OCI-LY1 (cell line): ENCODE measurements at regions not wholly inside any gene's neighbourhood (a gene's known extent, or its start where the extent isn't known, plus 50 kb on each side); places are given as distances from the start of the nearest gene placed in this dataset.

Experiments used
- H2AFZ ChIP-seq: fragments of 200-600 bp; sonication (generic), shearing (Covaris generic); 2 replicates; pipeline ENCODE4 v1.6.0; 2014; ENCODE audit warnings: antibody characterized with exemption, mild to moderate bottlenecking, low read length
- H3F3A ChIP-seq: fragments of 200-600 bp; sonication (generic), shearing (Covaris generic); 2 replicates; pipeline ENCODE4 v1.6.0; 2014; ENCODE audit warnings: mild to moderate bottlenecking, antibody characterized with exemption, low read length, moderate library complexity; ENCODE audit not compliant: insufficient read depth
- H3K27ac ChIP-seq: fragments of 200-600 bp; sonication (generic); 2 replicates; pipeline ENCODE4 v1.5.1; 2014; ENCODE audit warnings: low read length, mixed run types, mild to moderate bottlenecking, low read depth; ENCODE audit not compliant: poor library complexity, severe bottlenecking
- H3K27me3 ChIP-seq: fragments of 200-600 bp; sonication (generic); 2 replicates; pipeline ENCODE4 v1.6.0; 2014; ENCODE audit warnings: antibody characterized with exemption, mild to moderate bottlenecking, low read length, moderate library complexity; ENCODE audit not compliant: insufficient read depth
- H3K36me3 ChIP-seq: fragments of 200-600 bp; sonication (generic); 2 replicates; pipeline ENCODE4 v1.6.1; 2014; ENCODE audit warnings: mild to moderate bottlenecking, antibody characterized with exemption, low read length, moderate library complexity, mixed read lengths; ENCODE audit not compliant: insufficient read depth
- H3K4me1 ChIP-seq: fragments of 200-600 bp; sonication (generic); 2 replicates; pipeline ENCODE4 v1.5.1; 2014; ENCODE audit warnings: mild to moderate bottlenecking, low read length, moderate library complexity; ENCODE audit not compliant: insufficient read depth, severe bottlenecking
- H3K4me2 ChIP-seq: fragments of 200-600 bp; sonication (generic), shearing (Covaris generic); 2 replicates; pipeline ENCODE4 v1.6.1; 2014; ENCODE audit warnings: low read length
- H3K4me3 ChIP-seq: fragments of 200-600 bp; sonication (generic); 2 replicates; pipeline ENCODE4 v1.5.1; 2014; ENCODE audit warnings: low read length, low read depth, mild to moderate bottlenecking, mixed read lengths; ENCODE audit not compliant: poor library complexity, severe bottlenecking
- H3K79me2 ChIP-seq: fragments of 200-600 bp; shearing (Covaris generic); 2 replicates; pipeline ENCODE4 v1.6.1; 2016; ENCODE audit warnings: mixed run types, low read length, mixed read lengths; ENCODE audit not compliant: insufficient read depth
- H3K9ac ChIP-seq: fragments of 200-600 bp; sonication (generic), shearing (Covaris generic); 2 replicates; pipeline ENCODE4 v1.6.1; 2014; ENCODE audit warnings: mild to moderate bottlenecking, low read length, mixed read lengths
- H3K9me2 ChIP-seq: fragments of 200-600 bp; sonication (generic), shearing (Covaris generic); 2 replicates; pipeline ENCODE4 v1.6.1; 2014; ENCODE audit warnings: low read depth, mild to moderate bottlenecking, low read length, mixed read lengths
- H3K9me3 ChIP-seq: fragments of 200-600 bp; shearing (Covaris generic); 2 replicates; pipeline ENCODE4 v1.6.1; 2014; ENCODE audit warnings: low read length, mixed read lengths
- H4K20me1 ChIP-seq: fragments of 200-600 bp; sonication (generic), shearing (Covaris generic); 2 replicates; pipeline ENCODE4 v1.6.0; 2016; ENCODE audit warnings: mild to moderate bottlenecking, low read length; ENCODE audit not compliant: insufficient read depth
- CTCF ChIP-seq: fragments of 200-600 bp; sonication (generic), shearing (Covaris generic); IDR thresholded peaks from 2 replicates; pipeline ENCODE4 v1.5.1; 2017; ENCODE audit warnings: mild to moderate bottlenecking, antibody characterized with exemption, low read length, moderate library complexity, mixed read lengths
- EZH2 ChIP-seq: fragments of 200-600 bp; sonication (generic), shearing (Covaris generic); IDR thresholded peaks from 2 replicates; pipeline ENCODE4 v1.8.0; 2017; ENCODE audit warnings: borderline replicate concordance, mixed run types, mild to moderate bottlenecking, antibody characterized with exemption, low read length, moderate library complexity, mixed read lengths

- Histone ChIP-seq H3K9me2 (no peaks in the 10 kb centered on the region), H3K9ac (no peak overlapping the region), H3F3A (no peaks in the 10 kb centered on the region), H3K79me2 (no peaks in the 10 kb centered on the region), H3K4me2 (no peak overlapping the region), H3K36me3 (no peaks in the 10 kb centered on the region), H3K4me3 (no peak overlapping the region), H4K20me1 (no peaks in the 10 kb centered on the region), H3K9me3 (no peaks in the 10 kb centered on the region), H3K27ac (no peak overlapping the region), H3K4me1 (no peaks in the 10 kb centered on the region), H2AFZ (no peak overlapping the region), H3K27me3 (no peaks in the 10 kb centered on the region)
- no peak for TF ChIP-seq EZH2
- TF ChIP-seq CTCF = no peak
These were observed 99.3 kb upstream of the FAM20A start for GRCh38 chr17:68700421-68700820.

DNA sequence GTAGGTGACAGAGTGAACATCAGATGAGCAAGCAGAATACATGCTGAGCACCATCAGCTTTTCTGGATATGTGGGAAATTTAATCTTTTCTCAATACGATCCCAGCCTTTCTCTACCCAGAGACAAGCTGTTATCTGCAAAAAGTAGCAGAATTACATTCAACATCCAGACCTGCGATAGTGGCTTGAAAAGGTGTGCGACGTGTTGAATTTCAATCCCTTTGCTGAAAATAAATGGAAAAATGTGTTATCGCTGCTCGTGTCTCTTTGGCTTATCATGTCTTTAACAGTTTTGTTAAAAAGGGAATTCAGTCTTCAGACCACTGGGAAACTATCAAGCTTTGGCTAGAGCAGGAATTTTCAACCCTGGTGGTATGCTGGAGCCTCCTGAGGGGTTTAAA, 98.8 kb upstream of the FAM20A start:
- no peak for TF ChIP-seq CTCF
- no peak for TF ChIP-seq EZH2

GRCh38 chr17:68698746-68699145, 97.6 kb upstream of the FAM20A start:
- Histone ChIP-seq H3F3A (no peaks in the 10 kb centered on the region), H3K79me2 (no peaks in the 10 kb centered on the region), H3K36me3 (no peaks in the 10 kb centered on the region), H3K9me2 (no peaks in the 10 kb centered on the region), H2AFZ (no peak overlapping the region), H3K27ac (no peak overlapping the region), H3K9me3 (no peaks in the 10 kb centered on the region), H3K4me2 (no peak overlapping the region), H4K20me1 (no peaks in the 10 kb centered on the region), H3K27me3 (no peaks in the 10 kb centered on the region), H3K4me1 (no peaks in the 10 kb centered on the region), H3K9ac (no peak overlapping the region), H3K4me3 (no peak overlapping the region)
- TF ChIP-seq CTCF (no peak), EZH2 (no peak)

More for the DNA sequence above, 98.8 kb upstream of the FAM20A start:
- Histone ChIP-seq H3K9me3 (no peaks in the 10 kb centered on the region), H3K36me3 (no peaks in the 10 kb centered on the region), H3K4me1 (no peaks in the 10 kb centered on the region), H3K79me2 (no peaks in the 10 kb centered on the region), H3K4me3 (no peak overlapping the region), H3K9ac (no peak overlapping the region), H3K27me3 (no peaks in the 10 kb centered on the region), H2AFZ (no peak overlapping the region), H3F3A (no peaks in the 10 kb centered on the region), H4K20me1 (no peaks in the 10 kb centered on the region), H3K27ac (no peak overlapping the region), H3K9me2 (no peaks in the 10 kb centered on the region), H3K4me2 (no peak overlapping the region)
